ENCODE measurements at regions not wholly inside any gene's neighbourhood (a gene's known extent, or its start where the extent isn't known, plus 50 kb on each side); places are given as distances from the start of the nearest gene placed in this dataset.

GRCh38 chr6:167643223-167643622 is 183.5 kb upstream of the AFDN start:
- no peak for DNase-seq (ENCODE audit: low read depth, low spot score)

GRCh38 chr6:167643716-167644115 is 183.0 kb upstream of the AFDN start:
- DNase-seq (ENCODE audit: low read depth, low spot score), result no peak

GRCh38 chr6:167644412-167645132 is 182.1 kb upstream of the AFDN start:
- DNase-seq (ENCODE audit: low read depth, low spot score), result no peak

- no peak for DNase-seq (ENCODE audit: low read depth, low spot score)
These were observed 181.3 kb upstream of the AFDN start for GRCh38 chr6:167645368-167645767.

- no peak for DNase-seq (ENCODE audit: low read depth, low spot score)
These were observed 179.4 kb upstream of the AFDN start for GRCh38 chr6:167647306-167647705.

GRCh38 chr6:167647737-167648470 is 178.8 kb upstream of the AFDN start:
- no peak for DNase-seq (ENCODE audit: low read depth, low spot score)

GRCh38 chr6:167648501-167649278 is 178.0 kb upstream of the AFDN start:
- DNase-seq (ENCODE audit: low read depth, low spot score), result no peak

GRCh38 chr6:167649476-167649875 is 177.2 kb upstream of the AFDN start:
- DNase-seq (ENCODE audit: low read depth, low spot score), result no peak

GRCh38 chr6:167650730-167651317 is 175.9 kb upstream of the AFDN start:
- DNase-seq (ENCODE audit: low read depth, low spot score), result no peak

GRCh38 chr6:167651318-167652041 is 175.2 kb upstream of the AFDN start:
- no peak for DNase-seq (ENCODE audit: low read depth, low spot score)

GRCh38 chr6:167652042-167652700 is 174.5 kb upstream of the AFDN start:
- no peak for DNase-seq (ENCODE audit: low read depth, low spot score)

- DNase-seq (ENCODE audit: low read depth, low spot score), result peak; percentile 51
These were observed 174.0 kb upstream of the AFDN start for GRCh38 chr6:167652701-167653095.

GRCh38 chr6:167653561-167653960 is 173.2 kb upstream of the AFDN start:
- DNase-seq (ENCODE audit: low read depth, low spot score), result no peak

- DNase-seq (ENCODE audit: low read depth, low spot score), result no peak
These were observed 172.3 kb upstream of the AFDN start for GRCh38 chr6:167654389-167654788.

- DNase-seq (ENCODE audit: low read depth, low spot score), result no peak
These were observed 171.4 kb upstream of the AFDN start for GRCh38 chr6:167655174-167655821.

- no peak for DNase-seq (ENCODE audit: low read depth, low spot score)
These were observed 168.6 kb upstream of the AFDN start for GRCh38 chr6:167658106-167658505.

GRCh38 chr6:167659046-167659445 is 167.7 kb upstream of the AFDN start:
- DNase-seq (ENCODE audit: low read depth, low spot score), result no peak

GRCh38 chr6:167660424-167660823 is 166.3 kb upstream of the AFDN start:
- no peak for DNase-seq (ENCODE audit: low read depth, low spot score)

GRCh38 chr6:167660944-167661551 is 165.7 kb upstream of the AFDN start:
- no peak for DNase-seq (ENCODE audit: low read depth, low spot score)

GRCh38 chr6:167661552-167662044 is 165.1 kb upstream of the AFDN start:
- DNase-seq (ENCODE audit: low read depth, low spot score), result no peak
